IMR-90 (cell line): ENCODE measurements at regions not wholly inside any gene's neighbourhood (a gene's known extent, or its start where the extent isn't known, plus 50 kb on each side); places are given as distances from the start of the nearest gene placed in this dataset.

Experiments used
- BHLHE40 ChIP-seq: fragments of 150-350 bp; IDR thresholded peaks from 2 replicates; pipeline ENCODE4 v1.6.1; 2016; ENCODE audit warnings: mild to moderate bottlenecking, low read depth, low read length
- FOS ChIP-seq: fragments of 150-350 bp; IDR thresholded peaks from 2 replicates; pipeline ENCODE4 v1.6.1; 2016; ENCODE audit warnings: low read depth, low read length
- POLR2A ChIP-seq: IDR thresholded peaks from 2 replicates; pipeline ENCODE4 v1.6.1; 2012; ENCODE audit warnings: mild to moderate bottlenecking, low read depth, low read length
- RAD21 ChIP-seq: IDR thresholded peaks from 2 replicates; pipeline ENCODE4 v1.6.1; 2012; ENCODE audit warnings: low read length, improper control_type of control experiment
- TF ChIP-seq, protein P1 (sequence below): conservative IDR thresholded peaks from 2 replicates; pipeline ENCODE4 v1.5.1; 2012; ENCODE audit warnings: mild to moderate bottlenecking, low read depth, low read length, improper control_type of control experiment

DNA sequence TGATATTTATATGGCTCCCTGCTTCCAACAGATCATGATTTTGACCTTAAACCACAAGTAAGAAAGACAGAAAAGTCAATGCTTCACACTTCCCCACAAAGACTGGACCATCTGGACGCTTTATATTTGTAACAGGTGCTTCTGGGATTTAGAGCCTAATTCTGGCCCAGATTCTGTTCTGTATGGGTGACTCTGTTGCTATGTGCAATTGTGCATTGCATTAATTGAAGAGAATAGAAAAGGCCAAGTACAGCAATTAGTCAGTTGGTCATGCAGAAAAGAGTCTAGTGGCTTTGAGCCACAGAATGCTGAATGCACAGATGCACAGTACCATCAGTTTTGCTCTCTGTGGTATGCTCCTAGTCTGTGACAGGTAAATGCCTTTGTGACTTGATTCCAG is 657.4 kb upstream of the ATXN8OS start:
- TF ChIP-seq, protein P1, sequence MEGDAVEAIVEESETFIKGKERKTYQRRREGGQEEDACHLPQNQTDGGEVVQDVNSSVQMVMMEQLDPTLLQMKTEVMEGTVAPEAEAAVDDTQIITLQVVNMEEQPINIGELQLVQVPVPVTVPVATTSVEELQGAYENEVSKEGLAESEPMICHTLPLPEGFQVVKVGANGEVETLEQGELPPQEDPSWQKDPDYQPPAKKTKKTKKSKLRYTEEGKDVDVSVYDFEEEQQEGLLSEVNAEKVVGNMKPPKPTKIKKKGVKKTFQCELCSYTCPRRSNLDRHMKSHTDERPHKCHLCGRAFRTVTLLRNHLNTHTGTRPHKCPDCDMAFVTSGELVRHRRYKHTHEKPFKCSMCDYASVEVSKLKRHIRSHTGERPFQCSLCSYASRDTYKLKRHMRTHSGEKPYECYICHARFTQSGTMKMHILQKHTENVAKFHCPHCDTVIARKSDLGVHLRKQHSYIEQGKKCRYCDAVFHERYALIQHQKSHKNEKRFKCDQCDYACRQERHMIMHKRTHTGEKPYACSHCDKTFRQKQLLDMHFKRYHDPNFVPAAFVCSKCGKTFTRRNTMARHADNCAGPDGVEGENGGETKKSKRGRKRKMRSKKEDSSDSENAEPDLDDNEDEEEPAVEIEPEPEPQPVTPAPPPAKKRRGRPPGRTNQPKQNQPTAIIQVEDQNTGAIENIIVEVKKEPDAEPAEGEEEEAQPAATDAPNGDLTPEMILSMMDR = no peak
- no peak for TF ChIP-seq BHLHE40
- no peak for TF ChIP-seq FOS
- no peak for TF ChIP-seq POLR2A
- TF ChIP-seq RAD21 = no peak
